NCI-H2029 (cell line): ENCODE measurements at regions not wholly inside any gene's neighbourhood (a gene's known extent, or its start where the extent isn't known, plus 50 kb on each side); places are given as distances from the start of the nearest gene placed in this dataset.

ENCODE experiments used
- DNase-seq: peaks from one replicate; lab custom pipeline; 2025; lab: John Stamatoyannopoulos, UW

- no peak for DNase-seq
These were observed 399.2 kb downstream of the NLGN4X start for GRCh38 chrX:5829469-5829868.

GRCh38 chrX:5829060-5829459 is 399.6 kb downstream of the NLGN4X start:
- DNase-seq = no peak

GRCh38 chrX:5823903-5824302 is 404.8 kb downstream of the NLGN4X start:
- DNase-seq = no peak

GRCh38 chrX:5810636-5811035 is 418.0 kb downstream of the NLGN4X start:
- no peak for DNase-seq

- no peak for DNase-seq
These were observed 421.5 kb downstream of the NLGN4X start for GRCh38 chrX:5807181-5807580.

GRCh38 chrX:5802391-5802790 is 426.3 kb downstream of the NLGN4X start:
- DNase-seq = no peak

GRCh38 chrX:5791721-5792120 is 436.9 kb downstream of the NLGN4X start:
- DNase-seq = no peak

- no peak for DNase-seq
These were observed 439.8 kb downstream of the NLGN4X start for GRCh38 chrX:5788910-5789309.

GRCh38 chrX:5780821-5781220 is 447.8 kb downstream of the NLGN4X start:
- no peak for DNase-seq

- no peak for DNase-seq
These were observed 452.7 kb downstream of the NLGN4X start for GRCh38 chrX:5775846-5776430.

- no peak for DNase-seq
These were observed 454.2 kb downstream of the NLGN4X start for GRCh38 chrX:5774446-5774845.

GRCh38 chrX:5771441-5771840 is 457.2 kb downstream of the NLGN4X start:
- no peak for DNase-seq

- no peak for DNase-seq
These were observed 472.1 kb downstream of the NLGN4X start for GRCh38 chrX:5756616-5757015.

- DNase-seq = no peak
These were observed 475.4 kb downstream of the NLGN4X start for GRCh38 chrX:5753291-5753690.

- DNase-seq = no peak
These were observed 475.8 kb downstream of the NLGN4X start for GRCh38 chrX:5752831-5753230.

- DNase-seq = no peak
These were observed 480.0 kb downstream of the NLGN4X start for GRCh38 chrX:5748586-5749150.

GRCh38 chrX:5746231-5746630 is 482.4 kb downstream of the NLGN4X start:
- DNase-seq = no peak

- no peak for DNase-seq
These were observed 495.2 kb downstream of the NLGN4X start for GRCh38 chrX:5733501-5733900.

- DNase-seq = no peak
These were observed 498.1 kb downstream of the NLGN4X start for GRCh38 chrX:5730556-5730955.

- no peak for DNase-seq
These were observed 502.4 kb downstream of the NLGN4X start for GRCh38 chrX:5726224-5726623.

- DNase-seq = no peak
These were observed 504.5 kb downstream of the NLGN4X start for GRCh38 chrX:5724123-5724522.

GRCh38 chrX:5718651-5719050 is 510.0 kb downstream of the NLGN4X start:
- DNase-seq = no peak

- no peak for DNase-seq
These were observed 512.0 kb downstream of the NLGN4X start for GRCh38 chrX:5716666-5717065.

- DNase-seq = no peak
These were observed 520.4 kb downstream of the NLGN4X start for GRCh38 chrX:5708251-5708650.
